Central memory CD4-positive, alpha-beta T cell (primary cell): ENCODE measurements at regions not wholly inside any gene's neighbourhood (a gene's known extent, or its start where the extent isn't known, plus 50 kb on each side); places are given as distances from the start of the nearest gene placed in this dataset.

Experiments used
- DNase-seq: peaks from one replicate; pipeline ENCODE4 v3.0.0; 2022

- no peak for DNase-seq
Measured at GRCh38 chr15:96687388-96688107, 357.0 kb downstream of the NR2F2 start.

GRCh38 chr15:96690733-96691132 is 360.2 kb downstream of the NR2F2 start:
- DNase-seq: no peak

- DNase-seq: no peak
Measured at GRCh38 chr15:96692826-96693225, 362.3 kb downstream of the NR2F2 start.

GRCh38 chr15:96693515-96693914 is 363.0 kb downstream of the NR2F2 start:
- DNase-seq: no peak

GRCh38 chr15:96693990-96694517 is 363.6 kb downstream of the NR2F2 start:
- no peak for DNase-seq

- DNase-seq: no peak
Measured at GRCh38 chr15:96695426-96695825, 364.9 kb downstream of the NR2F2 start.

- no peak for DNase-seq
Measured at GRCh38 chr15:96699871-96700401, 369.4 kb downstream of the NR2F2 start.

GRCh38 chr15:96700555-96700954 is 370.1 kb downstream of the NR2F2 start:
- DNase-seq: no peak

- no peak for DNase-seq
Measured at GRCh38 chr15:96701443-96701842, 370.9 kb downstream of the NR2F2 start.

- no peak for DNase-seq
Measured at GRCh38 chr15:96701877-96702276, 371.4 kb downstream of the NR2F2 start.

- DNase-seq: no peak
Measured at GRCh38 chr15:96702589-96702988, 372.1 kb downstream of the NR2F2 start.

GRCh38 chr15:96703091-96703490 is 372.6 kb downstream of the NR2F2 start:
- no peak for DNase-seq

- no peak for DNase-seq
Measured at GRCh38 chr15:96703794-96704550, 373.5 kb downstream of the NR2F2 start.

- no peak for DNase-seq
Measured at GRCh38 chr15:96716075-96716474, 385.6 kb downstream of the NR2F2 start.

GRCh38 chr15:96716478-96716877 is 386.0 kb downstream of the NR2F2 start:
- no peak for DNase-seq

- DNase-seq: no peak
Measured at GRCh38 chr15:96720251-96720650, 389.8 kb downstream of the NR2F2 start.

GRCh38 chr15:96720656-96721055 is 390.2 kb downstream of the NR2F2 start:
- DNase-seq: no peak

- DNase-seq: no peak
Measured at GRCh38 chr15:96728591-96728990, 398.1 kb downstream of the NR2F2 start.

GRCh38 chr15:96732704-96733103 is 402.2 kb downstream of the NR2F2 start:
- DNase-seq: no peak

- no peak for DNase-seq
Measured at GRCh38 chr15:96733721-96734120, 403.2 kb downstream of the NR2F2 start.

- DNase-seq: no peak
Measured at GRCh38 chr15:96735632-96736240, 405.2 kb downstream of the NR2F2 start.

GRCh38 chr15:96736384-96736783 is 405.9 kb downstream of the NR2F2 start:
- no peak for DNase-seq

- DNase-seq: no peak
Measured at GRCh38 chr15:96737408-96737807, 406.9 kb downstream of the NR2F2 start.
